ENCODE measurements at regions not wholly inside any gene's neighbourhood (a gene's known extent, or its start where the extent isn't known, plus 50 kb on each side); places are given as distances from the start of the nearest gene placed in this dataset.

DNA sequence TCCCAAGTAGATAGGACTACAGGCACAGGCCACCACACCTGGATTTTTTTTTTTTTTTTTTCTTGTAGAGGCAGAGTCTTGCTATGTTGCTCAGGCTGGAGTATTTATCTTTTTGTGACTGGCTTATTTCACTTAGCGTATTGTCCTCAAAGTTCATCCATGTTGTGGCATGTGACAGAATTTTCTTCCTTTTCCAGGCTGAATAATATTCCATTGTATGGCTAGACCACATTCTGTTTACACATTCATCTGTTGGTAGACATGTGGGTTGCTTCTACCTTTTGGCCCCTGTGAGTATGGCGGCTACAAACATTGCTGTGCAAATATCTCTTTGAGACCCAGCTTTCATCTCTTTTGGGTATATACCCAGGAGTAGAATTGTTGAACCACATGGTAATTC lies 160.2 kb upstream of the SMAD3 start:
- H3K4me1 Mint-ChIP-seq (ENCODE audit: low read depth), result peaks cover 5% of the 10 kb centered on the region
- peaks cover 4% of the 10 kb centered on the region for H3K9me3 Mint-ChIP-seq
- Histone ChIP-seq H3K9me3 (ENCODE audit: control insufficient read depth in 1 of 2, insufficient read depth in 1 of 2, low read length in 2 of 2) (peaks cover 0 to 4% of the 10 kb centered on the region in 2 experiments), H3K27ac (ENCODE audit: low read depth in 1 of 2, low read length in 2 of 2) (no peak overlapping the region), H3K4me1 (ENCODE audit: insufficient read depth, low read length) (no peaks in the 10 kb centered on the region), H3K36me3 (ENCODE audit: insufficient read depth, low read length) (no peaks in the 10 kb centered on the region), H3K27me3 (ENCODE audit: control insufficient read depth in 1 of 2, insufficient read depth in 2 of 2, low read length in 2 of 2) (no peaks in the 10 kb centered on the region), H3K4me3 (ENCODE audit: low read length) (no peak overlapping the region)
- no peak overlapping the region for H3K27ac Mint-ChIP-seq
- TF ChIP-seq, protein P1, sequence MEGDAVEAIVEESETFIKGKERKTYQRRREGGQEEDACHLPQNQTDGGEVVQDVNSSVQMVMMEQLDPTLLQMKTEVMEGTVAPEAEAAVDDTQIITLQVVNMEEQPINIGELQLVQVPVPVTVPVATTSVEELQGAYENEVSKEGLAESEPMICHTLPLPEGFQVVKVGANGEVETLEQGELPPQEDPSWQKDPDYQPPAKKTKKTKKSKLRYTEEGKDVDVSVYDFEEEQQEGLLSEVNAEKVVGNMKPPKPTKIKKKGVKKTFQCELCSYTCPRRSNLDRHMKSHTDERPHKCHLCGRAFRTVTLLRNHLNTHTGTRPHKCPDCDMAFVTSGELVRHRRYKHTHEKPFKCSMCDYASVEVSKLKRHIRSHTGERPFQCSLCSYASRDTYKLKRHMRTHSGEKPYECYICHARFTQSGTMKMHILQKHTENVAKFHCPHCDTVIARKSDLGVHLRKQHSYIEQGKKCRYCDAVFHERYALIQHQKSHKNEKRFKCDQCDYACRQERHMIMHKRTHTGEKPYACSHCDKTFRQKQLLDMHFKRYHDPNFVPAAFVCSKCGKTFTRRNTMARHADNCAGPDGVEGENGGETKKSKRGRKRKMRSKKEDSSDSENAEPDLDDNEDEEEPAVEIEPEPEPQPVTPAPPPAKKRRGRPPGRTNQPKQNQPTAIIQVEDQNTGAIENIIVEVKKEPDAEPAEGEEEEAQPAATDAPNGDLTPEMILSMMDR (IDR thresholded peaks at IDR 0.05), result no peak
- H3K36me3 Mint-ChIP-seq (ENCODE audit: low read depth), result no peaks in the 10 kb centered on the region
- ATAC-seq (ENCODE audit: poor library complexity), result no peak
- ChIA-PET POLR2A (no interaction called here), CTCF (no interaction called here)
- intact Hi-C loops (cut with DNase I, micrococcal nuclease), result no loop called here
- H3K4me3 Mint-ChIP-seq, result no peak overlapping the region
- H3K27me3 Mint-ChIP-seq, result no peaks in the 10 kb centered on the region
- no peak for DNase-seq

DNA sequence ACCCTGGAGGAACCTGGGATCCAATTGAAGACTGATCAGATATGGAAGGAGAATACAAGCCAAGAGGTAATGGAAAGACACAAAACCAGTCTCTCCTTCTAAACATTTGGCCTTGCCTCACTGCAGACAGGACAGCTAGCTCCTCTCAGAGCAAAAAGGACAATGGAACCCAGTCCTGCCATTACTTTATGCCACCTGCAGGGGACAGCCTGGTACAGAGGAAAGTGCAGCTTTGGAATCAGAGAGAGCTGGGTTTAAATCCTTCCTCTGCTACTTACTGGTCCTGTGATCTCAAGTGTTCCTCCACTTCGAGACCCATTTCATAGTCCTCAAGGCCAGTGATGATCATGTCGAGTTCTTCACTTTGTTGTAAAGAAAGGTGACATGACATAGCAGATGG lies 159.4 kb upstream of the SMAD3 start:
- ATAC-seq (ENCODE audit: poor library complexity), result no peak
- H3K4me1 Mint-ChIP-seq (ENCODE audit: low read depth), result peaks cover 12% of the 10 kb centered on the region
- H3K4me3 Mint-ChIP-seq, result no peak overlapping the region
- H3K27ac Mint-ChIP-seq, result no peak overlapping the region
- Histone ChIP-seq H3K27me3 (ENCODE audit: control insufficient read depth in 1 of 2, insufficient read depth in 2 of 2, low read length in 2 of 2) (no peaks in the 10 kb centered on the region), H3K27ac (ENCODE audit: low read depth in 1 of 2, low read length in 2 of 2) (no peak overlapping the region), H3K4me1 (ENCODE audit: insufficient read depth, low read length) (no peaks in the 10 kb centered on the region), H3K36me3 (ENCODE audit: insufficient read depth, low read length) (no peaks in the 10 kb centered on the region), H3K9me3 (ENCODE audit: control insufficient read depth in 1 of 2, insufficient read depth in 1 of 2, low read length in 2 of 2) (peaks cover 0 to 4% of the 10 kb centered on the region in 2 experiments), H3K4me3 (ENCODE audit: low read length) (no peak overlapping the region)
- H3K9me3 Mint-ChIP-seq, result peaks cover 4% of the 10 kb centered on the region
- no peaks in the 10 kb centered on the region for H3K27me3 Mint-ChIP-seq
- DNase-seq, result no peak
- ChIA-PET POLR2A (no interaction called here), CTCF (interaction anchor here (0.5 to 0.6 kb wide), 2 partner anchors 393 to 1153 kb away, joined by 3 read pairs; no protein-coding TSS in a partner anchor)
- intact Hi-C loops (cut with DNase I, micrococcal nuclease), result no loop called here
- no peaks in the 10 kb centered on the region for H3K36me3 Mint-ChIP-seq (ENCODE audit: low read depth)
- TF ChIP-seq, protein P1 (IDR thresholded peaks at IDR 0.05), result no peak

- Histone ChIP-seq H3K4me1 (ENCODE audit: insufficient read depth, low read length) (peaks cover 10% of the 10 kb centered on the region), H3K9me3 (ENCODE audit: control insufficient read depth in 1 of 2, insufficient read depth in 1 of 2, low read length in 2 of 2) (peaks cover 0 to 4% of the 10 kb centered on the region in 2 experiments), H3K36me3 (ENCODE audit: insufficient read depth, low read length) (no peaks in the 10 kb centered on the region), H3K4me3 (ENCODE audit: low read length) (no peak overlapping the region), H3K27me3 (ENCODE audit: control insufficient read depth in 1 of 2, insufficient read depth in 2 of 2, low read length in 2 of 2) (no peaks in the 10 kb centered on the region), H3K27ac (ENCODE audit: low read depth in 1 of 2, low read length in 2 of 2) (no peak overlapping the region)
- peaks cover 4% of the 10 kb centered on the region for H3K9me3 Mint-ChIP-seq
- ChIA-PET CTCF (interaction anchor here (0.5 kb wide), 1 partner anchor 1154 kb away, joined by 3 read pairs; no protein-coding TSS in a partner anchor), POLR2A (no interaction called here)
- no peak overlapping the region for H3K4me3 Mint-ChIP-seq
- TF ChIP-seq, protein P1 (IDR thresholded peaks at IDR 0.05), result no peak
- H3K27me3 Mint-ChIP-seq, result no peaks in the 10 kb centered on the region
- ATAC-seq (ENCODE audit: poor library complexity) (no peak), DNase-seq (no peak)
- H3K36me3 Mint-ChIP-seq (ENCODE audit: low read depth), result peaks cover under 1% of the 10 kb centered on the region
- peaks cover 16% of the 10 kb centered on the region for H3K4me1 Mint-ChIP-seq (ENCODE audit: low read depth)
- no peak overlapping the region for H3K27ac Mint-ChIP-seq
- intact Hi-C loops (cut with DNase I, micrococcal nuclease), result no loop called here
These were observed 158.5 kb upstream of the SMAD3 start for GRCh38 chr15:66906668-66907614.
